OCI-LY1 (cell line): ENCODE measurements at regions not wholly inside any gene's neighbourhood (a gene's known extent, or its start where the extent isn't known, plus 50 kb on each side); places are given as distances from the start of the nearest gene placed in this dataset.

Experiments used
- H2AFZ ChIP-seq: fragments of 200-600 bp; sonication (generic), shearing (Covaris generic); 2 replicates; pipeline ENCODE4 v1.6.0; 2014; ENCODE audit warnings: antibody characterized with exemption, mild to moderate bottlenecking, low read length
- H3F3A ChIP-seq: fragments of 200-600 bp; sonication (generic), shearing (Covaris generic); 2 replicates; pipeline ENCODE4 v1.6.0; 2014; ENCODE audit warnings: mild to moderate bottlenecking, antibody characterized with exemption, low read length, moderate library complexity; ENCODE audit not compliant: insufficient read depth
- H3K27ac ChIP-seq: fragments of 200-600 bp; sonication (generic); 2 replicates; pipeline ENCODE4 v1.5.1; 2014; ENCODE audit warnings: low read length, mixed run types, mild to moderate bottlenecking, low read depth; ENCODE audit not compliant: poor library complexity, severe bottlenecking
- H3K27me3 ChIP-seq: fragments of 200-600 bp; sonication (generic); 2 replicates; pipeline ENCODE4 v1.6.0; 2014; ENCODE audit warnings: antibody characterized with exemption, mild to moderate bottlenecking, low read length, moderate library complexity; ENCODE audit not compliant: insufficient read depth
- H3K36me3 ChIP-seq: fragments of 200-600 bp; sonication (generic); 2 replicates; pipeline ENCODE4 v1.6.1; 2014; ENCODE audit warnings: mild to moderate bottlenecking, antibody characterized with exemption, low read length, moderate library complexity, mixed read lengths; ENCODE audit not compliant: insufficient read depth
- H3K4me1 ChIP-seq: fragments of 200-600 bp; sonication (generic); 2 replicates; pipeline ENCODE4 v1.5.1; 2014; ENCODE audit warnings: mild to moderate bottlenecking, low read length, moderate library complexity; ENCODE audit not compliant: insufficient read depth, severe bottlenecking
- H3K4me2 ChIP-seq: fragments of 200-600 bp; sonication (generic), shearing (Covaris generic); 2 replicates; pipeline ENCODE4 v1.6.1; 2014; ENCODE audit warnings: low read length
- H3K4me3 ChIP-seq: fragments of 200-600 bp; sonication (generic); 2 replicates; pipeline ENCODE4 v1.5.1; 2014; ENCODE audit warnings: low read length, low read depth, mild to moderate bottlenecking, mixed read lengths; ENCODE audit not compliant: poor library complexity, severe bottlenecking
- H3K79me2 ChIP-seq: fragments of 200-600 bp; shearing (Covaris generic); 2 replicates; pipeline ENCODE4 v1.6.1; 2016; ENCODE audit warnings: mixed run types, low read length, mixed read lengths; ENCODE audit not compliant: insufficient read depth
- H3K9ac ChIP-seq: fragments of 200-600 bp; sonication (generic), shearing (Covaris generic); 2 replicates; pipeline ENCODE4 v1.6.1; 2014; ENCODE audit warnings: mild to moderate bottlenecking, low read length, mixed read lengths
- H3K9me2 ChIP-seq: fragments of 200-600 bp; sonication (generic), shearing (Covaris generic); 2 replicates; pipeline ENCODE4 v1.6.1; 2014; ENCODE audit warnings: low read depth, mild to moderate bottlenecking, low read length, mixed read lengths
- H3K9me3 ChIP-seq: fragments of 200-600 bp; shearing (Covaris generic); 2 replicates; pipeline ENCODE4 v1.6.1; 2014; ENCODE audit warnings: low read length, mixed read lengths
- H4K20me1 ChIP-seq: fragments of 200-600 bp; sonication (generic), shearing (Covaris generic); 2 replicates; pipeline ENCODE4 v1.6.0; 2016; ENCODE audit warnings: mild to moderate bottlenecking, low read length; ENCODE audit not compliant: insufficient read depth
- EZH2 ChIP-seq: fragments of 200-600 bp; sonication (generic), shearing (Covaris generic); IDR thresholded peaks from 2 replicates; pipeline ENCODE4 v1.8.0; 2017; ENCODE audit warnings: borderline replicate concordance, mixed run types, mild to moderate bottlenecking, antibody characterized with exemption, low read length, moderate library complexity, mixed read lengths
- TF ChIP-seq, protein P1 (sequence below): fragments of 200-600 bp; sonication (generic), shearing (Covaris generic); IDR thresholded peaks from 2 replicates; pipeline ENCODE4 v1.5.1; 2017; ENCODE audit warnings: mild to moderate bottlenecking, antibody characterized with exemption, low read length, moderate library complexity, mixed read lengths

DNA sequence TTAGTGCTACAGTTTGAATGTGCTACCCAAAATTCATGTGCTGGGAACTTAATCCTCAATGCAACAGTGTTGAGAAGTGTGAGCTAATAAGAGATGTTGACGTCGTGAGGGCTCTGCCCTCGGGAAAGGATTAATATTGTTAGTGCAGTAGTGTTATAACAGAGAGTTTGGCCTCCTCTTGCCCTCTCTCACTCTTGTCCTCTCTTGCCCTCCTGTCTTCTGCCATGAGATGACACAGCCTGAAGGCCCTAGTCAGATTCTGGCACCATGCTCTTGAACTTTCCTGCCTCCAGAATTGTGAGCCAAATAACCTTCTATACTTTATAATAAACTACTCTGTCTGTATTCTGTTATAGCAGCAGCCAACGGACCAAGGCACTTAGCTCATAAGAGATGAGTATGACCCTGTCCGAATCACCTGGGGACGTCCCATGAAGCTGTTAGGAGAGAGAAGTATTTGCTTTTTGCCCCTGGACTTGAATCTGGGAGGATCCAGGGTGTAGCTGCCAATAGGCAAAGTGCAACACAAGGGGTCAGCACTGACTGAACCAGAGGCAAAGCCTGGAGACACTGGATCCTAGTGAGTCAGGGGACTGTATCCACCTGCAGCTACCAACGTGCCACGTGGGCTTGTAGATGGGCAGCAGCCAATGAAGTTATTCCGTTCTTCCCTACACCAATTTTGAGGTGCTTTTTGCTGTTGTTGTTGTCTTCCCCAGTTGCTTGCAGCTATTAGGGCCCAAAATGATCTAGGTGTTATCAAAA, 233.7 kb downstream of the THBS2 start:
- Histone ChIP-seq H3F3A (no peaks in the 10 kb centered on the region), H3K27ac (no peak overlapping the region), H3K36me3 (no peaks in the 10 kb centered on the region), H3K4me2 (no peak overlapping the region), H3K9me3 (no peaks in the 10 kb centered on the region), H4K20me1 (no peaks in the 10 kb centered on the region), H3K9me2 (no peaks in the 10 kb centered on the region), H3K4me3 (no peak overlapping the region), H2AFZ (no peak overlapping the region), H3K4me1 (no peaks in the 10 kb centered on the region), H3K79me2 (no peaks in the 10 kb centered on the region), H3K9ac (no peak overlapping the region), H3K27me3 (no peaks in the 10 kb centered on the region)
- TF ChIP-seq, protein P1, sequence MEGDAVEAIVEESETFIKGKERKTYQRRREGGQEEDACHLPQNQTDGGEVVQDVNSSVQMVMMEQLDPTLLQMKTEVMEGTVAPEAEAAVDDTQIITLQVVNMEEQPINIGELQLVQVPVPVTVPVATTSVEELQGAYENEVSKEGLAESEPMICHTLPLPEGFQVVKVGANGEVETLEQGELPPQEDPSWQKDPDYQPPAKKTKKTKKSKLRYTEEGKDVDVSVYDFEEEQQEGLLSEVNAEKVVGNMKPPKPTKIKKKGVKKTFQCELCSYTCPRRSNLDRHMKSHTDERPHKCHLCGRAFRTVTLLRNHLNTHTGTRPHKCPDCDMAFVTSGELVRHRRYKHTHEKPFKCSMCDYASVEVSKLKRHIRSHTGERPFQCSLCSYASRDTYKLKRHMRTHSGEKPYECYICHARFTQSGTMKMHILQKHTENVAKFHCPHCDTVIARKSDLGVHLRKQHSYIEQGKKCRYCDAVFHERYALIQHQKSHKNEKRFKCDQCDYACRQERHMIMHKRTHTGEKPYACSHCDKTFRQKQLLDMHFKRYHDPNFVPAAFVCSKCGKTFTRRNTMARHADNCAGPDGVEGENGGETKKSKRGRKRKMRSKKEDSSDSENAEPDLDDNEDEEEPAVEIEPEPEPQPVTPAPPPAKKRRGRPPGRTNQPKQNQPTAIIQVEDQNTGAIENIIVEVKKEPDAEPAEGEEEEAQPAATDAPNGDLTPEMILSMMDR = no peak

DNA sequence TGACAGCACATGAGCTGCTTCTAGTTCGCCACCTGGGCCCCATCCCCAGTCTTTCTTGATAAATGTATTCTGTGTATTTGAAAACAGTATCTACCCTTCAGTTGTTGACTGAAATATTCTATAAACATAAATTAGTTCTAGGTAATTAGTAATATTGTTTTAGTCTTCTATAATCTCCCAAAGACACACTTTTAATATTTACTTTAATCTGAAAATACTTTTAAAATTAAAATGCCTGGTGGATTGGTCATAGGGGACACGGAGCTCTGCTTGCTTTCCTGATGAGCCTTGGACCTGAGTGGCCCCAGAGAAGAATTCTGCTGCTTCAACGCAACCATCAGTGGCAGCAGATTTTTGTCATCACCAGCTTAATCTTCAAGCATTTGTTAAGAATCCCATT, 234.5 kb downstream of the THBS2 start:
- H4K20me1 ChIP-seq = no peaks in the 10 kb centered on the region
- TF ChIP-seq, protein P1 = no peak
- no peak for TF ChIP-seq EZH2
- H3K36me3 ChIP-seq = no peaks in the 10 kb centered on the region
- H3K4me1 ChIP-seq = no peaks in the 10 kb centered on the region
- no peak overlapping the region for H2AFZ ChIP-seq
- no peak overlapping the region for H3K4me3 ChIP-seq
- no peak overlapping the region for H3K27ac ChIP-seq
- H3K9me2 ChIP-seq = no peaks in the 10 kb centered on the region
- no peak overlapping the region for H3K9ac ChIP-seq
- H3K79me2 ChIP-seq = no peaks in the 10 kb centered on the region
- no peaks in the 10 kb centered on the region for H3K9me3 ChIP-seq
- no peak overlapping the region for H3K4me2 ChIP-seq
- no peaks in the 10 kb centered on the region for H3F3A ChIP-seq
- H3K27me3 ChIP-seq = no peaks in the 10 kb centered on the region

DNA sequence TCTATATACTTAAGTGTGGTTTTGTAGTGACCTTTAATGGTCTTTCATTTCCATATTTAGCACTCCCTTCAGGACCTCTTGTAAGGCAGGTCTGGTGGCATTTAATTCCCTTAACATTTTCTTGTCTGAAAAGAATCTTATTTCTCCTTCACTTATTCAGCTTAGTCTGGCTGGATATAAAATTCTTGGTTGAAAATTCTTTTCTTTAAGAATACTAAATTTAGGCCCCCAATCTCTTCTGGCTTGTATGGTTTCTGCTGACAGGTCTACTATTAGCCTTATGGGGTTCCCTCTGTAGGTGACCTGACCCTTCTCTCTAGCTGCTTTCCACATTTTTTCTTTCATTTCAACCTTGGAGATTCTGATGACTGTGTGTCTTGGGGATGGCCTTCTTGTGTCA, 236.9 kb downstream of the THBS2 start:
- TF ChIP-seq, protein P1 = no peak
- TF ChIP-seq EZH2 = no peak
- Histone ChIP-seq H3K27me3 (no peaks in the 10 kb centered on the region), H3F3A (no peaks in the 10 kb centered on the region), H3K36me3 (no peaks in the 10 kb centered on the region), H2AFZ (no peak overlapping the region), H4K20me1 (no peaks in the 10 kb centered on the region), H3K9me2 (no peaks in the 10 kb centered on the region), H3K27ac (no peak overlapping the region), H3K9me3 (no peaks in the 10 kb centered on the region), H3K79me2 (no peaks in the 10 kb centered on the region), H3K4me2 (no peak overlapping the region), H3K4me1 (no peaks in the 10 kb centered on the region), H3K4me3 (no peak overlapping the region), H3K9ac (no peak overlapping the region)
